GM23338 (cell line): ENCODE measurements at regions not wholly inside any gene's neighbourhood (a gene's known extent, or its start where the extent isn't known, plus 50 kb on each side); places are given as distances from the start of the nearest gene placed in this dataset.

Experiments used
- ATAC-seq: fragments of 200-7000 bp; cut with Tn5 transposase; 3 replicates; pipeline ENCODE4 v1.9.1; 2020
- DNase-seq: peaks from one replicate; pipeline ENCODE4 v3.0.0-alpha.2; 2015; ENCODE audit warnings: low spot score
- H2AFZ ChIP-seq: fragments of 200-600 bp; sonication (generic); 2 replicates; pipeline ENCODE4 v1.8.0; 2016; ENCODE audit warnings: antibody characterized with exemption, mild to moderate bottlenecking, moderate library complexity
- H3F3A ChIP-seq: fragments of 200-600 bp; sonication (generic); replicated peaks from 2 replicates; pipeline ENCODE4 v1.8.0; 2017; ENCODE audit warnings: antibody characterized with exemption, mixed run types, low read depth
- H3K27ac ChIP-seq: fragments of 200-600 bp; sonication (generic); 2 replicates; pipeline ENCODE4 v1.6.1; 2016; ENCODE audit warnings: low read depth
- H3K27me3 ChIP-seq: fragments of 200-600 bp; sonication (generic); 2 replicates; pipeline ENCODE4 v1.8.0; 2016; ENCODE audit warnings: mild to moderate bottlenecking, mixed run types, moderate library complexity; ENCODE audit not compliant: insufficient read depth
- H3K36me3 ChIP-seq: fragments of 200-600 bp; sonication (generic); 2 replicates; pipeline ENCODE4 v1.8.0; 2016; ENCODE audit warnings: mild to moderate bottlenecking; ENCODE audit not compliant: insufficient read depth
- H3K4me1 ChIP-seq: fragments of 200-600 bp; sonication (generic); 2 replicates; pipeline ENCODE4 v1.8.0; 2016; ENCODE audit warnings: mild to moderate bottlenecking, moderate library complexity; ENCODE audit not compliant: insufficient read depth
- H3K4me2 ChIP-seq: fragments of 200-600 bp; sonication (generic); 2 replicates; pipeline ENCODE4 v1.7.1; 2017; ENCODE audit warnings: mixed run types
- H3K4me3 ChIP-seq: fragments of 200-600 bp; sonication (generic); 2 replicates; pipeline ENCODE4 v1.6.1; 2016; ENCODE audit warnings: mixed run types
- H3K79me2 ChIP-seq: fragments of 200-600 bp; sonication (generic); replicated peaks from 2 replicates; pipeline ENCODE4 v1.8.0; 2017; ENCODE audit warnings: mild to moderate bottlenecking; ENCODE audit not compliant: insufficient read depth
- H3K9me2 ChIP-seq: fragments of 200-600 bp; sonication (generic); 2 replicates; pipeline ENCODE4 v1.8.0; 2017; ENCODE audit not compliant: insufficient read depth
- H4K20me1 ChIP-seq: fragments of 200-600 bp; sonication (generic); replicated peaks from 2 replicates; pipeline ENCODE4 v1.8.0; 2017; ENCODE audit warnings: mild to moderate bottlenecking; ENCODE audit not compliant: insufficient read depth
- H3K27ac Mint-ChIP-seq: 2 replicates; pipeline ENCODE4 v1.8.0; 2020; ENCODE audit warnings: inconsistent platforms, mild to moderate bottlenecking, moderate library complexity, mixed read lengths
- H3K27me3 Mint-ChIP-seq: 3 replicates; pipeline ENCODE4 v1.8.0; 2022; ENCODE audit warnings: low read depth, mild to moderate bottlenecking, moderate library complexity, mixed read lengths, inconsistent platforms; ENCODE audit not compliant: insufficient read depth, poor library complexity
- H3K36me3 Mint-ChIP-seq: 3 replicates; pipeline ENCODE4 v1.8.0; 2021; ENCODE audit warnings: low read depth, mild to moderate bottlenecking, inconsistent platforms, moderate library complexity, mixed read lengths
- H3K4me1 Mint-ChIP-seq: 3 replicates; pipeline ENCODE4 v1.8.0; 2020; ENCODE audit warnings: mild to moderate bottlenecking, inconsistent platforms, mixed read lengths
- H3K4me3 Mint-ChIP-seq: 3 replicates; pipeline ENCODE4 v1.8.0; 2021; ENCODE audit warnings: moderate library complexity, mild to moderate bottlenecking, inconsistent platforms, mixed read lengths
- H3K9me3 Mint-ChIP-seq: 3 replicates; pipeline ENCODE4 v1.8.0; 2020; ENCODE audit warnings: moderate library complexity, mild to moderate bottlenecking, inconsistent platforms, mixed read lengths
- CTCF ChIP-seq, 2 experiments: fragments of 200-600 bp in 1 of 2; sonication (generic) in 1 of 2; conservative IDR thresholded peaks; 2 replicates each; pipeline versions ENCODE4 v1.5.1 to v1.6.1; 2016 to 2017; ENCODE audit warnings: antibody characterized with exemption in 2 of 2, low read depth in 2 of 2, mild to moderate bottlenecking in 2 of 2, moderate library complexity in 1 of 2
- ETS1 ChIP-seq: IDR thresholded peaks from 2 replicates; pipeline ENCODE4 v1.6.1; 2016; ENCODE audit warnings: antibody characterized with exemption
- EZH2 ChIP-seq: fragments of 200-600 bp; sonication (generic); IDR thresholded peaks from one replicate; pipeline ENCODE4 v1.8.0; 2017; ENCODE audit warnings: antibody characterized with exemption, mild to moderate bottlenecking, low read depth; ENCODE audit not compliant: unreplicated experiment
- EZH2phosphoT487 ChIP-seq: fragments of 200-600 bp; sonication (generic); IDR thresholded peaks from one replicate; pipeline ENCODE4 v1.8.1; 2018; ENCODE audit warnings: antibody characterized with exemption; ENCODE audit not compliant: unreplicated experiment
- JUNB ChIP-seq: IDR thresholded peaks from one replicate; pipeline ENCODE4 v1.6.1; 2016; ENCODE audit warnings: antibody characterized with exemption; ENCODE audit not compliant: unreplicated experiment
- NANOG ChIP-seq: IDR thresholded peaks from 2 replicates; pipeline ENCODE4 v1.6.1; 2016; ENCODE audit warnings: antibody characterized with exemption, borderline replicate concordance
- POLR2AphosphoS5 ChIP-seq: IDR thresholded peaks from 2 replicates; pipeline ENCODE4 v1.6.1; 2016; ENCODE audit warnings: antibody characterized with exemption, low read depth
- STAT1 ChIP-seq: IDR thresholded peaks from one replicate; pipeline ENCODE4 v1.6.1; 2016; ENCODE audit warnings: antibody characterized with exemption; ENCODE audit not compliant: unreplicated experiment
- ZNF114 ChIP-seq: fragments of 250-450 bp; sonication (Bioruptor Pico); IDR thresholded peaks from 2 replicates; pipeline ENCODE4 v1.5.0; 2020; ENCODE audit warnings: mild to moderate bottlenecking, moderate library complexity
- ZNF331 ChIP-seq: fragments of 250-450 bp; sonication (Bioruptor Pico); IDR thresholded peaks from 2 replicates; pipeline ENCODE4 v1.5.0; 2020; ENCODE audit warnings: low read depth, mild to moderate bottlenecking, moderate library complexity
- ZNF462 ChIP-seq: fragments of 250-450 bp; sonication (Bioruptor Pico); IDR thresholded peaks from 2 replicates; pipeline ENCODE4 v1.5.0; 2020; ENCODE audit warnings: mild to moderate bottlenecking, moderate library complexity

- TF ChIP-seq ZNF462 (CRISPR knock-in tag) (no peak), EZH2 (no peak), ZNF331 (no peak), CTCF (conservative IDR thresholded peaks at IDR 0.05; ENCODE audit: low read depth in 2 of 2) (no peak), EZH2phosphoT487 (no peak)
Measured at GRCh38 chr9:107218829-107219485, 64.1 kb upstream of the RAD23B start (continued).

GRCh38 chr9:107219486-107220077 lies 63.5 kb upstream of the RAD23B start:
- Mint-ChIP-seq H3K36me3 (no peaks in the 10 kb centered on the region), H3K27ac (no peak overlapping the region), H3K4me1 (peaks cover 11% of the 10 kb centered on the region), H3K4me3 (no peak overlapping the region), H3K27me3 (no peaks in the 10 kb centered on the region), H3K9me3 (no peaks in the 10 kb centered on the region)
- TF ChIP-seq STAT1 (no peak), ETS1 (no peak), EZH2phosphoT487 (no peak), POLR2AphosphoS5 (no peak), JUNB (no peak), CTCF (conservative IDR thresholded peaks at IDR 0.05; ENCODE audit: low read depth in 2 of 2) (no peak), ZNF114 (CRISPR knock-in tag) (no peak), NANOG (no peak)
- Histone ChIP-seq H3K36me3 (no peaks in the 10 kb centered on the region), H3K4me3 (no peak overlapping the region), H2AFZ (no peak overlapping the region), H3K9me2 (peaks cover 9% of the 10 kb centered on the region), H4K20me1 (no peaks in the 10 kb centered on the region), H3K27me3 (no peaks in the 10 kb centered on the region), H3K4me1 (peaks cover 3% of the 10 kb centered on the region), H3K4me2 (no peak overlapping the region), H3F3A (no peaks in the 10 kb centered on the region), H3K27ac (no peak overlapping the region), H3K79me2 (no peaks in the 10 kb centered on the region)
- ATAC-seq (no peak), DNase-seq (no peak)
